Duodenal mucosa (tissue), 2 donors: ENCODE measurements at regions not wholly inside any gene's neighbourhood (a gene's known extent, or its start where the extent isn't known, plus 50 kb on each side); places are given as distances from the start of the nearest gene placed in this dataset.

Experiments used
- H3K27ac ChIP-seq: one replicate; pipeline ENCODE4 v1.7.0; 2013; ENCODE audit warnings: low read depth, low read length
- H3K27me3 ChIP-seq, 2 donors: one replicate each; pipeline ENCODE4 v1.7.0; 2013; ENCODE audit warnings: low read length in 2 of 2, control low read depth in 1 of 2; ENCODE audit not compliant: insufficient read depth in 2 of 2, control insufficient read depth in 1 of 2
- H3K36me3 ChIP-seq, 2 donors: one replicate each; pipeline ENCODE4 v1.7.0; 2013; ENCODE audit warnings: low read length in 2 of 2, control low read depth in 1 of 2; ENCODE audit not compliant: insufficient read depth in 2 of 2, control insufficient read depth in 1 of 2
- H3K4me1 ChIP-seq, 2 donors: one replicate each; pipeline ENCODE4 v1.7.0; 2013; ENCODE audit warnings: low read length in 2 of 2, control low read depth in 1 of 2; ENCODE audit not compliant: insufficient read depth in 2 of 2, control insufficient read depth in 1 of 2
- H3K4me3 ChIP-seq, 2 donors: one replicate each; pipeline ENCODE4 v1.7.0; 2013; ENCODE audit warnings: low read length in 2 of 2, low read depth in 1 of 2
- H3K9ac ChIP-seq, 2 donors: one replicate each; pipeline ENCODE4 v1.7.0; 2013; ENCODE audit warnings: low read length in 2 of 2, low read depth in 1 of 2
- H3K9me3 ChIP-seq, 2 donors: one replicate each; pipeline ENCODE4 v1.7.0; 2013; ENCODE audit warnings: low read length in 2 of 2, control low read depth in 1 of 2; ENCODE audit not compliant: control insufficient read depth in 1 of 2

GRCh38 chr1:229984992-229985612 is 81.9 kb upstream of the GALNT2 start:
- no peaks in the 10 kb centered on the region for H3K4me1 ChIP-seq
- no peaks in the 10 kb centered on the region for H3K9me3 ChIP-seq
- H3K36me3 ChIP-seq = no peaks in the 10 kb centered on the region
- H3K27ac ChIP-seq = no peak overlapping the region
- no peak overlapping the region for H3K4me3 ChIP-seq
- H3K9ac ChIP-seq = no peak overlapping the region
- H3K27me3 ChIP-seq = no peaks in the 10 kb centered on the region

GRCh38 chr1:229985613-229986010 is 81.4 kb upstream of the GALNT2 start:
- no peak overlapping the region for H3K9ac ChIP-seq
- no peak overlapping the region for H3K27ac ChIP-seq
- no peaks in the 10 kb centered on the region for H3K9me3 ChIP-seq
- H3K4me1 ChIP-seq = no peaks in the 10 kb centered on the region
- H3K4me3 ChIP-seq = no peak overlapping the region
- no peaks in the 10 kb centered on the region for H3K36me3 ChIP-seq
- no peaks in the 10 kb centered on the region for H3K27me3 ChIP-seq

GRCh38 chr1:229986737-229987337 is 80.2 kb upstream of the GALNT2 start:
- Histone ChIP-seq H3K9me3 (no peaks in the 10 kb centered on the region), H3K4me1 (no peaks in the 10 kb centered on the region), H3K9ac (no peak overlapping the region), H3K27ac (no peak overlapping the region), H3K4me3 (no peak overlapping the region), H3K36me3 (no peaks in the 10 kb centered on the region), H3K27me3 (no peaks in the 10 kb centered on the region)

- H3K4me3 ChIP-seq = no peak overlapping the region
- no peak overlapping the region for H3K9ac ChIP-seq
- H3K4me1 ChIP-seq = no peaks in the 10 kb centered on the region
- H3K27me3 ChIP-seq = no peaks in the 10 kb centered on the region
- no peaks in the 10 kb centered on the region for H3K36me3 ChIP-seq
- no peak overlapping the region for H3K27ac ChIP-seq
- no peaks in the 10 kb centered on the region for H3K9me3 ChIP-seq
These were observed 79.1 kb upstream of the GALNT2 start for GRCh38 chr1:229987953-229988352.

- H3K9me3 ChIP-seq = no peaks in the 10 kb centered on the region
- no peak overlapping the region for H3K4me3 ChIP-seq
- H3K27ac ChIP-seq = no peak overlapping the region
- H3K36me3 ChIP-seq = no peaks in the 10 kb centered on the region
- H3K9ac ChIP-seq = no peak overlapping the region
- H3K4me1 ChIP-seq = no peaks in the 10 kb centered on the region
- no peaks in the 10 kb centered on the region for H3K27me3 ChIP-seq
These were observed 78.5 kb upstream of the GALNT2 start for GRCh38 chr1:229988534-229988933.

GRCh38 chr1:229989591-229990248 is 77.3 kb upstream of the GALNT2 start:
- Histone ChIP-seq H3K9me3 (no peaks in the 10 kb centered on the region), H3K9ac (no peak overlapping the region), H3K4me3 (no peak overlapping the region), H3K4me1 (no peaks in the 10 kb centered on the region), H3K27me3 (no peaks in the 10 kb centered on the region), H3K36me3 (no peaks in the 10 kb centered on the region), H3K27ac (no peak overlapping the region)

- Histone ChIP-seq H3K9me3 (no peaks in the 10 kb centered on the region), H3K27me3 (no peaks in the 10 kb centered on the region), H3K27ac (no peak overlapping the region), H3K36me3 (no peaks in the 10 kb centered on the region), H3K9ac (no peak overlapping the region), H3K4me1 (no peaks in the 10 kb centered on the region), H3K4me3 (no peak overlapping the region)
These were observed 76.7 kb upstream of the GALNT2 start for GRCh38 chr1:229990326-229990725.

GRCh38 chr1:229991104-229991513 is 75.9 kb upstream of the GALNT2 start:
- H3K27ac ChIP-seq = no peak overlapping the region
- H3K9ac ChIP-seq = no peak overlapping the region
- H3K9me3 ChIP-seq = no peaks in the 10 kb centered on the region
- no peaks in the 10 kb centered on the region for H3K27me3 ChIP-seq
- H3K4me1 ChIP-seq = no peaks in the 10 kb centered on the region
- no peaks in the 10 kb centered on the region for H3K36me3 ChIP-seq
- no peak overlapping the region for H3K4me3 ChIP-seq

GRCh38 chr1:229991724-229992333 is 75.2 kb upstream of the GALNT2 start:
- Histone ChIP-seq H3K9me3 (no peaks in the 10 kb centered on the region), H3K27ac (no peak overlapping the region), H3K36me3 (no peaks in the 10 kb centered on the region), H3K9ac (no peak overlapping the region), H3K4me3 (no peak overlapping the region), H3K4me1 (no peaks in the 10 kb centered on the region), H3K27me3 (no peaks in the 10 kb centered on the region)

GRCh38 chr1:229993060-229993459 is 74.0 kb upstream of the GALNT2 start:
- H3K27me3 ChIP-seq = no peaks in the 10 kb centered on the region
- H3K9ac ChIP-seq = no peak overlapping the region
- no peak overlapping the region for H3K4me3 ChIP-seq
- H3K9me3 ChIP-seq = no peaks in the 10 kb centered on the region
- no peaks in the 10 kb centered on the region for H3K4me1 ChIP-seq
- no peak overlapping the region for H3K27ac ChIP-seq
- H3K36me3 ChIP-seq = no peaks in the 10 kb centered on the region
